IMR-90 (cell line): ENCODE measurements at regions not wholly inside any gene's neighbourhood (a gene's known extent, or its start where the extent isn't known, plus 50 kb on each side); places are given as distances from the start of the nearest gene placed in this dataset.

Experiments
- ATAC-seq: fragments of 200-7000 bp; cut with Tn5 transposase; 2 replicates; pipeline ENCODE4 v1.9.1; 2020; ENCODE audit warnings: low read depth, mild to moderate bottlenecking, moderate library complexity
- BruUV-seq: library from RNA; stranded (reverse); fragments of 400-500 nt; replicated peaks from 2 replicates; lab custom pipeline; 2021; lab: Mats Ljungman, UMichigan
- CTCF ChIA-PET: fragments of 300-600 bp; formaldehyde crosslinking; extraction: SDS; loops from one replicate; lab custom pipeline; 2021; ENCODE audit warnings: antibody characterized with exemption; lab: Yijun Ruan, JAX
- POLR2A ChIA-PET: fragments of 300-600 bp; sonication (Branson Sonifier 250); formaldehyde crosslinking; loops from one replicate; lab custom pipeline; 2022; ENCODE audit warnings: antibody characterized with exemption; ENCODE audit not compliant: unreplicated experiment; lab: Charles Lee
- DNase-seq: peaks from one replicate; pipeline ENCODE4 v3.0.0; 2013
- H2AFZ ChIP-seq: replicated peaks from 2 replicates; pipeline ENCODE3; 2013; ENCODE audit warnings: low read length, mild to moderate bottlenecking; ENCODE audit not compliant: poor library complexity
- H2AK5ac ChIP-seq: 2 replicates; pipeline ENCODE4 v1.6.1; 2013; ENCODE audit warnings: low read depth, low read length, inconsistent platforms
- H2AK9ac ChIP-seq: replicated peaks from 2 replicates; pipeline ENCODE3; 2013; ENCODE audit warnings: mild to moderate bottlenecking, low read depth, low read length, moderate library complexity; ENCODE audit not compliant: poor library complexity
- H2BK120ac ChIP-seq: 2 replicates; pipeline ENCODE4 v1.6.1; 2013; ENCODE audit warnings: low read depth, low read length, inconsistent platforms
- H2BK15ac ChIP-seq: 3 replicates; pipeline ENCODE4 v1.6.1; 2013; ENCODE audit warnings: low read depth, low read length, inconsistent platforms
- H2BK20ac ChIP-seq: 2 replicates; pipeline ENCODE4 v1.6.1; 2013; ENCODE audit warnings: low read depth, mild to moderate bottlenecking, inconsistent platforms, low read length, moderate library complexity
- H2BK5ac ChIP-seq: 2 replicates; pipeline ENCODE4 v1.6.1; 2013; ENCODE audit warnings: mild to moderate bottlenecking, low read depth, low read length, inconsistent platforms; ENCODE audit not compliant: poor library complexity, severe bottlenecking
- H3K14ac ChIP-seq: replicated peaks from 2 replicates; pipeline ENCODE4 v1.6.1; 2013; ENCODE audit warnings: low read depth, low read length, inconsistent platforms
- H3K18ac ChIP-seq: 2 replicates; pipeline ENCODE4 v1.6.1; 2013; ENCODE audit warnings: low read depth, low read length, control low read depth
- H3K23ac ChIP-seq: 2 replicates; pipeline ENCODE4 v1.6.1; 2013; ENCODE audit warnings: low read depth, low read length, inconsistent platforms
- H3K27ac ChIP-seq: 2 replicates; pipeline ENCODE4 v1.5.1; 2013; ENCODE audit warnings: mild to moderate bottlenecking, control low read depth, low read length; ENCODE audit not compliant: insufficient read depth
- H3K27me3 ChIP-seq: 2 replicates; pipeline ENCODE4 v1.6.1; 2013; ENCODE audit warnings: low read length; ENCODE audit not compliant: control insufficient read depth, insufficient read depth
- H3K36me3 ChIP-seq: 2 replicates; pipeline ENCODE4 v1.6.1; 2013; ENCODE audit warnings: low read length, mixed read lengths; ENCODE audit not compliant: control insufficient read depth, insufficient read depth
- H3K4ac ChIP-seq: 2 replicates; pipeline ENCODE4 v1.6.1; 2013; ENCODE audit warnings: low read depth, low read length, inconsistent platforms
- H3K4me1 ChIP-seq: 2 replicates; pipeline ENCODE4 v1.6.1; 2013; ENCODE audit warnings: low read length, mixed read lengths; ENCODE audit not compliant: control insufficient read depth, insufficient read depth
- H3K4me2 ChIP-seq: 2 replicates; pipeline ENCODE4 v1.6.1; 2013; ENCODE audit warnings: low read depth, mild to moderate bottlenecking, control low read depth, low read length, moderate library complexity
- H3K4me3 ChIP-seq: 2 replicates; pipeline ENCODE4 v1.5.1; 2013; ENCODE audit warnings: low read depth, mild to moderate bottlenecking, control low read depth, low read length, moderate library complexity; ENCODE audit not compliant: insufficient read depth
- H3K56ac ChIP-seq: 2 replicates; pipeline ENCODE4 v1.6.1; 2013; ENCODE audit warnings: low read length, inconsistent platforms; ENCODE audit not compliant: insufficient read depth; ENCODE audit errors: extremely low read depth
- H3K79me1 ChIP-seq, 2 experiments: 2 replicates each; pipeline ENCODE4 v1.6.1; 2013; ENCODE audit warnings: low read length in 2 of 2, inconsistent platforms in 1 of 2, low read depth in 1 of 2
- H3K9ac ChIP-seq: 2 replicates; pipeline ENCODE4 v1.6.1; 2013; ENCODE audit warnings: low read depth, low read length, control low read depth
- H3K9me1 ChIP-seq: 2 replicates; pipeline ENCODE4 v1.6.1; 2013; ENCODE audit warnings: low read length, inconsistent platforms; ENCODE audit not compliant: insufficient read depth
- H3K9me3 ChIP-seq: 2 replicates; pipeline ENCODE4 v1.6.1; 2013; ENCODE audit warnings: low read length; ENCODE audit not compliant: control insufficient read depth, insufficient read depth
- H4K20me1 ChIP-seq: 2 replicates; pipeline ENCODE4 v1.6.1; 2013; ENCODE audit warnings: low read length, inconsistent platforms; ENCODE audit not compliant: insufficient read depth
- H4K5ac ChIP-seq: 2 replicates; pipeline ENCODE4 v1.6.1; 2013; ENCODE audit warnings: mild to moderate bottlenecking, low read depth, low read length, control low read depth
- H4K8ac ChIP-seq, 2 experiments: 2 replicates each; pipeline ENCODE4 v1.6.1; 2013; ENCODE audit warnings: low read depth in 2 of 2, low read length in 2 of 2, control low read depth in 1 of 2, inconsistent platforms in 1 of 2
- H4K91ac ChIP-seq: 2 replicates; pipeline ENCODE4 v1.6.1; 2013; ENCODE audit warnings: low read depth, low read length, inconsistent platforms; ENCODE audit not compliant: insufficient read depth
- BHLHE40 ChIP-seq: fragments of 150-350 bp; IDR thresholded peaks from 2 replicates; pipeline ENCODE4 v1.6.1; 2016; ENCODE audit warnings: mild to moderate bottlenecking, low read depth, low read length
- CEBPB ChIP-seq: IDR thresholded peaks from 2 replicates; pipeline ENCODE4 v1.6.1; 2012; ENCODE audit warnings: low read depth, low read length, improper control_type of control experiment
- CHD1 ChIP-seq: IDR thresholded peaks from 2 replicates; pipeline ENCODE4 v1.6.1; 2012; ENCODE audit warnings: low read depth, low read length, improper control_type of control experiment
- FOS ChIP-seq: fragments of 150-350 bp; IDR thresholded peaks from 2 replicates; pipeline ENCODE4 v1.6.1; 2016; ENCODE audit warnings: low read depth, low read length
- MAFK ChIP-seq: IDR thresholded peaks from 2 replicates; pipeline ENCODE4 v1.6.1; 2012; ENCODE audit warnings: low read depth, low read length, improper control_type of control experiment
- MAZ ChIP-seq: IDR thresholded peaks from 2 replicates; pipeline ENCODE4 v1.6.1; 2012; ENCODE audit warnings: low read depth, mild to moderate bottlenecking, low read length, improper control_type of control experiment, moderate library complexity, borderline replicate concordance
- MXI1 ChIP-seq: IDR thresholded peaks from 2 replicates; pipeline ENCODE4 v1.6.1; 2012; ENCODE audit warnings: low read depth, mild to moderate bottlenecking, low read length, moderate library complexity, borderline replicate concordance
- NFE2L2 ChIP-seq: fragments of 150-350 bp; IDR thresholded peaks from 2 replicates; pipeline ENCODE4 v1.6.1; 2016; ENCODE audit warnings: low read depth, mild to moderate bottlenecking, low read length
- POLR2A ChIP-seq: IDR thresholded peaks from 2 replicates; pipeline ENCODE4 v1.6.1; 2012; ENCODE audit warnings: mild to moderate bottlenecking, low read depth, low read length
- RAD21 ChIP-seq: IDR thresholded peaks from 2 replicates; pipeline ENCODE4 v1.6.1; 2012; ENCODE audit warnings: low read length, improper control_type of control experiment
- RCOR1 ChIP-seq: IDR thresholded peaks from 2 replicates; pipeline ENCODE4 v1.6.1; 2012; ENCODE audit warnings: mild to moderate bottlenecking, low read length, improper control_type of control experiment; ENCODE audit not compliant: insufficient replicate concordance
- RFX5 ChIP-seq: IDR thresholded peaks from 2 replicates; pipeline ENCODE4 v1.8.0; 2012; ENCODE audit warnings: low read depth, mild to moderate bottlenecking, low read length, moderate library complexity
- SMC3 ChIP-seq: fragments of 150-350 bp; IDR thresholded peaks from 2 replicates; pipeline ENCODE4 v1.6.1; 2016; ENCODE audit warnings: low read depth, mild to moderate bottlenecking, antibody characterized with exemption, low read length, moderate library complexity
- WGBS, 2 experiments: methylation state at CpG; one replicate each; pipeline versions ENCODE4 v1.1.5 to v1.1.7; 2013; ENCODE audit warnings: missing lambda C conversion rate in 2 of 2; ENCODE audit not compliant: insufficient read length in 1 of 2; ENCODE audit errors: extremely low coverage in 2 of 2; 5-methylcytosine and 5-hydroxymethylcytosine counted together
- dilution Hi-C: fragments of 300-500 bp; cut with HindIII; formaldehyde crosslinking; loops from one replicate; pipeline ENCODE4 v1.14.3; 2018; ENCODE audit warnings: low sequenced_read_pairs; ENCODE audit not compliant: unreplicated experiment
- in situ Hi-C: fragments of 300-500 bp; cut with MboI; formaldehyde crosslinking; loops from 3 replicates; pipeline ENCODE4 v1.14.3; 2019; ENCODE audit warnings: low sequenced_read_pairs, inconsistent platforms, mixed read lengths
- intact Hi-C: fragments of 100-400 bp; cut with micrococcal nuclease; formaldehyde crosslinking; loops from 2 replicates; pipeline ENCODE4 v1.10.0; 2022
- TF ChIP-seq, protein P1 (sequence below): fragments of 150-350 bp; IDR thresholded peaks from 2 replicates; pipeline ENCODE4 v1.6.1; 2016; ENCODE audit warnings: low read depth, mild to moderate bottlenecking, low read length, moderate library complexity, borderline replicate concordance
- TF ChIP-seq, protein P2 (sequence below): conservative IDR thresholded peaks from 2 replicates; pipeline ENCODE4 v1.5.1; 2012; ENCODE audit warnings: mild to moderate bottlenecking, low read depth, low read length, improper control_type of control experiment
- TF ChIP-seq, protein P3 (sequence below): fragments of 150-350 bp; IDR thresholded peaks from 2 replicates; pipeline ENCODE4 v1.6.1; 2017; ENCODE audit warnings: mild to moderate bottlenecking, antibody characterized with exemption, low read length, low read depth

DNA sequence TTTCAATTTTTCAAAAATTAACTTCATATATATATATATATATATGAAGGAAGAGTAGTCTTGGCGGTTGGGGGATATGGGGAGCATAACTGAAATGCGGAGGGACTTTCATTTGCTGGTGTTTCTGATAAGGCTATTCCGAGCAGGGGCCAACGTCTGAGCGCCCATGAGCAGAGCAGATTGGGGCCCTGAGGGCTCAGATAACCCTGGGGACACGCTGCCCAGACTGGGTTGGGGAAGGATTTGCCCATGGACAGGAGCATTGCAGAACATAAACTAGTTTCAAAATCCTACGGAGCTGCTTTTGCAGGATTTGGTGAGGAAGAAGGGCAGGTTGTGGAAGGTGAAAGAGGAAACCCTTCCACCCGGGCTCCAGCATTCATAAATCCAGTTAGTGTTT is 240.2 kb downstream of the IRX1 start:
- in situ Hi-C loops (no loop called here), intact Hi-C loops (no loop called here)
- no TSS peak for BruUV-seq

More for the DNA sequence above, 240.2 kb downstream of the IRX1 start:
- no peak overlapping the region for H4K8ac ChIP-seq
- dilution Hi-C loops = no loop called here
- H4K91ac ChIP-seq = no peak overlapping the region
- no peak overlapping the region for H3K18ac ChIP-seq
- H4K20me1 ChIP-seq = no peaks in the 10 kb centered on the region
- no peaks in the 10 kb centered on the region for H3K36me3 ChIP-seq
- H2AFZ ChIP-seq = no peak overlapping the region
- no peak overlapping the region for H2BK5ac ChIP-seq
- no peak overlapping the region for H3K23ac ChIP-seq
- no peak overlapping the region for H2BK20ac ChIP-seq
- no peak overlapping the region for H3K56ac ChIP-seq
- no peak overlapping the region for H2BK120ac ChIP-seq
- no CpG with 5 or more reads among the region's 8 CpGs for WGBS, 2 experiments
- H3K27ac ChIP-seq = no peak overlapping the region
- no peaks in the 10 kb centered on the region for H3K9me1 ChIP-seq
- H3K4ac ChIP-seq = no peak overlapping the region
- no peak overlapping the region for H2AK5ac ChIP-seq
- no peak overlapping the region for H3K4me3 ChIP-seq
- H2BK15ac ChIP-seq = no peak overlapping the region
- no peak overlapping the region for H4K5ac ChIP-seq
- ATAC-seq (no peak), DNase-seq (no peak)
- no peak overlapping the region for H2AK9ac ChIP-seq
- POLR2A ChIA-PET = no interaction called here
- CTCF ChIA-PET = no interaction called here
- H3K4me1 ChIP-seq = no peaks in the 10 kb centered on the region
- H3K9ac ChIP-seq = no peak overlapping the region
- peaks cover 13% of the 10 kb centered on the region for H3K9me3 ChIP-seq
- H3K4me2 ChIP-seq = no peak overlapping the region
- H3K14ac ChIP-seq = no peak overlapping the region
- H3K79me1 ChIP-seq = no peaks in the 10 kb centered on the region
- no peaks in the 10 kb centered on the region for H3K27me3 ChIP-seq
- TF ChIP-seq RAD21 (no peak), SMC3 (no peak), MXI1 (no peak), MAFK (no peak), RFX5 (no peak), RCOR1 (no peak), CEBPB (no peak), FOS (no peak), MAZ (no peak), BHLHE40 (no peak), NFE2L2 (no peak), CHD1 (no peak), POLR2A (no peak)
- TF ChIP-seq, protein P1, sequence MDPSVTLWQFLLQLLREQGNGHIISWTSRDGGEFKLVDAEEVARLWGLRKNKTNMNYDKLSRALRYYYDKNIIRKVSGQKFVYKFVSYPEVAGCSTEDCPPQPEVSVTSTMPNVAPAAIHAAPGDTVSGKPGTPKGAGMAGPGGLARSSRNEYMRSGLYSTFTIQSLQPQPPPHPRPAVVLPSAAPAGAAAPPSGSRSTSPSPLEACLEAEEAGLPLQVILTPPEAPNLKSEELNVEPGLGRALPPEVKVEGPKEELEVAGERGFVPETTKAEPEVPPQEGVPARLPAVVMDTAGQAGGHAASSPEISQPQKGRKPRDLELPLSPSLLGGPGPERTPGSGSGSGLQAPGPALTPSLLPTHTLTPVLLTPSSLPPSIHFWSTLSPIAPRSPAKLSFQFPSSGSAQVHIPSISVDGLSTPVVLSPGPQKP = no peak
- TF ChIP-seq, protein P2, sequence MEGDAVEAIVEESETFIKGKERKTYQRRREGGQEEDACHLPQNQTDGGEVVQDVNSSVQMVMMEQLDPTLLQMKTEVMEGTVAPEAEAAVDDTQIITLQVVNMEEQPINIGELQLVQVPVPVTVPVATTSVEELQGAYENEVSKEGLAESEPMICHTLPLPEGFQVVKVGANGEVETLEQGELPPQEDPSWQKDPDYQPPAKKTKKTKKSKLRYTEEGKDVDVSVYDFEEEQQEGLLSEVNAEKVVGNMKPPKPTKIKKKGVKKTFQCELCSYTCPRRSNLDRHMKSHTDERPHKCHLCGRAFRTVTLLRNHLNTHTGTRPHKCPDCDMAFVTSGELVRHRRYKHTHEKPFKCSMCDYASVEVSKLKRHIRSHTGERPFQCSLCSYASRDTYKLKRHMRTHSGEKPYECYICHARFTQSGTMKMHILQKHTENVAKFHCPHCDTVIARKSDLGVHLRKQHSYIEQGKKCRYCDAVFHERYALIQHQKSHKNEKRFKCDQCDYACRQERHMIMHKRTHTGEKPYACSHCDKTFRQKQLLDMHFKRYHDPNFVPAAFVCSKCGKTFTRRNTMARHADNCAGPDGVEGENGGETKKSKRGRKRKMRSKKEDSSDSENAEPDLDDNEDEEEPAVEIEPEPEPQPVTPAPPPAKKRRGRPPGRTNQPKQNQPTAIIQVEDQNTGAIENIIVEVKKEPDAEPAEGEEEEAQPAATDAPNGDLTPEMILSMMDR = no peak
- TF ChIP-seq, protein P3, sequence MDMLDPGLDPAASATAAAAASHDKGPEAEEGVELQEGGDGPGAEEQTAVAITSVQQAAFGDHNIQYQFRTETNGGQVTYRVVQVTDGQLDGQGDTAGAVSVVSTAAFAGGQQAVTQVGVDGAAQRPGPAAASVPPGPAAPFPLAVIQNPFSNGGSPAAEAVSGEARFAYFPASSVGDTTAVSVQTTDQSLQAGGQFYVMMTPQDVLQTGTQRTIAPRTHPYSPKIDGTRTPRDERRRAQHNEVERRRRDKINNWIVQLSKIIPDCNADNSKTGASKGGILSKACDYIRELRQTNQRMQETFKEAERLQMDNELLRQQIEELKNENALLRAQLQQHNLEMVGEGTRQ = no peak
